Left hindlimb (tissue), 1 donor: ENCODE measurements at regions not wholly inside any gene's neighbourhood (a gene's known extent, or its start where the extent isn't known, plus 50 kb on each side); places are given as distances from the start of the nearest gene placed in this dataset.
"Not testable (repeated sequence)": the region's sequence is repeated elsewhere in the genome, so short reads cannot be mapped to it uniquely, and the experiment has no call there.

Source experiments
- DNase-seq: peaks from one replicate; pipeline ENCODE4 v3.0.0-alpha.2; 2018

DNA sequence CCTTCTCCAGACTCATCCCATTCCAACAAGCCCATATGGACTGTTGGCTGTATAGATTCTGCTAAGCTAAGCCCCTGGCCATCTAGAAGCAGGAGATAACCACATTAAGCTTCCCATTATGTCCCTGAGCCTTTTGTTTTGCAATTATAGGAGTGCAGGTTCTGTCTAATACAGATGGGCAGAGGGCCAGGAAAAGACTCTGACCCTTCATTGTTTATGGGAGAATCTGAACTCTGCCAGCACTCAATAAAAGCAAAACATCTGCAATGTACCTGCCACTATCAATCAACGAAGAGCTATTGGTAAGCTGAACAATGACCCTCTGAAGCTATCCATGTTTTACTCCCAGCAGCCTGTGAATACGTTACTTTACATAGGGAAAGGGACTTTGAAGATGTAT lies 207.3 kb upstream of the CLNK start:
- no peak for DNase-seq

GRCh38 chr4:10889819-10890218 lies 205.3 kb upstream of the CLNK start:
- DNase-seq = no peak

DNA sequence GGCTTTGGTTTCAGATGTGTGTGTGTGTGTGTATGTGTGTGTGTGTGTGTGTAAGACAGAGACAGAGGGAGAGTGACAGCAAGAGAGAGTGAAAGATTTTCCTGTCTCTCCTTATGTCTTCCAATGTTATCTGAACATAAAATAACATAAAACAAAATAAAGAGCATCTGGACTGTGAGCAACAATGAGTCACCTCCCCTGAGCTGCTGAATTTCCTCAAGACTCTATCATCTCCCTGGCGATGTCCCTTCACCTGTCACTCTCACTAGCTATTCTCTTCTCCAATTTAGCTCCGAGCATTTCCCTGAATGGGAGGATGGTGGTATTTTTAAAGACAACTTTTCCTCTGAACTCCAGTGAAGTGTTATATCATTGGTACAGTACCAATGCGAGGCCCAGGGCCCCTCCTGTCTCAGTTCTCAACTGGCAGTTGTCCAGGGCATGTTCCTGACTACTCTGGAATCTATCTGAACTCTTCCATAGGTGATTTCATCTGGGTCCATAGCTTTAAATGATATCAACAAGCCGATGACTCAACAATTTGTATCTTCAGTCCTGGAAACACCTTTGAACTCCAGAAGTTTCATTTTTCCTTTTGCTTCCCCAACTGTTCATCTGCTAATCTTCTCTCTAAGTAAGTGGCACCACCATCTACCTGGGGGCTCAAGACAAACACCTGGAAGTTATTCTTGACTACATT lies 195.0 kb upstream of the CLNK start:
- no peak for DNase-seq

- DNase-seq = no peak
Measured at GRCh38 chr4:10878861-10879260, 194.3 kb upstream of the CLNK start.

DNA sequence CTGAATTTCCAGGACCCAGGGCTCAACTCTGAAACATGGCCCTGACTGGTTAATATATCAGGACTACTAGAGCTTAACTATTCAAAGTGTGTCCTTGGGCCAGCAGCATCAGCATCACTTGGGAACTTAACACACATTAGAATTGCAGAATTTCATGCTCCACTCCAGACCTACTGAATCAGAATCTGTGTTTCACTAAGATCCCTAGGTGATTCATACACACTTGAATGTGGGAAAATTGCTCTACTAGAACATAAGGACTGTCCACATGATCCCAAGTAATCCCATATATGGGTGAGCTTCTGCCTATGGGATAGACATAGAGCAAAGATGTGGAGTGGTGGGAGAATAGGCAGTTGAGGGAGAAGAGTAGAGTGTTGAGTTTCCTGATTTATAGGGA lies 192.5 kb upstream of the CLNK start:
- no peak for DNase-seq

- no peak for DNase-seq
Measured at GRCh38 chr4:10875144-10875799, 190.7 kb upstream of the CLNK start.

DNA sequence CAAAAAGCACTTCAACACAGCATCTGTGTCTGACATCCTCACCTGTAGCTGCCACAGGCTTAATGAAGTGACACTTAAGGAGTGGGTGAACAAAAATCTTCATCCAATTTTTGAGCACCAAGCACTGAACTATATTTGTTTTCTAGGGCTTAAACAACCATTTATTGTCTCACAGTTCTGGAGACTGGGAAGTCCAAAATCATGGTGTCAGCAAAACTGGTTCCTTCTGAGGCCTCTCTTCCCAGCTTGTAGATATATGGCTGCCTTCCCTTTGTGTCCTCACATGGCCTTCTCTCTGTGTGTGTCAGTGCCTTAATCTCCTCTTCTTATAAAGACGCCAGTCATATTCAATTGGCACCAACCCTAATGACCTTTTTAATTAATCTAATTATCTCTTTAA lies 189.2 kb upstream of the CLNK start:
- no peak for DNase-seq

- no peak for DNase-seq
Measured at GRCh38 chr4:10872833-10873517, 188.4 kb upstream of the CLNK start.

DNA sequence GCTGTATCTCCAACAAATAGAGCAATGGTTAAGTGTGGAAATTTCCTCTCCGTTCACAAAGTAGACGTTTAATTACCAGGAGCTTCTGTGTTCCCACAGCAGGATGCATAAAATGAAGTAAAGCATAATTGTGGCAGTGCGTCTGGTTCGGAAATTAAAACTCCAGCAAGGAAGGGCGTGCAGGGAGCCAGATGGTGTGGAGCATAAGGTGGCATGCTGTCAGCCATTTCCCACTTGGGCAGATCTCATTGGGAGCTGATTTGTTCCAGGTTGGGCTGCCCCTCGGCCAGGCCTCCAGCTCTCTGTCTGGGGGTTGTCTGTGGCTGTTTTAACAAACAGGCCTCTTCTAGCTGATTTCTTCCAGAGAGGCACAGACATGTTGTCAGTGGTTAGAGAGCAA lies 182.1 kb upstream of the CLNK start:
- no peak for DNase-seq

DNA sequence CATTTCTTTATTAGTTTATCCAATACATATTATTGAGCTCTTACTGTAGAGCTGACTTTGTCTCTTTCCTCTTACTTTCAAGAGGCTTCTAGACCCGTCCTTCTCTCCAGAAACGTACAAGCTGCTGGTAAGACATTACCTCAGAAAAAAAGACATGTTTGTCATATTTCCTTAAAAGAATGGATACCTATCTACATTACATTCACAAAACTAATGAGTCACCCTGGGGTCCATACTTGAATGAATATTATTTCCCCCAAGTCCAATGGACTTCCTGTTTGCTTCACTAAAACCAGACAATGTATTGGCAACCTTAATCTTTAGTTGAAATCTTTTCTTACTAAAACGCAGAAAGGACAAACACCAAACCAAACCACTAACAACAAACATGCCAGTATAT lies 176.5 kb upstream of the CLNK start:
- DNase-seq = no peak

DNA sequence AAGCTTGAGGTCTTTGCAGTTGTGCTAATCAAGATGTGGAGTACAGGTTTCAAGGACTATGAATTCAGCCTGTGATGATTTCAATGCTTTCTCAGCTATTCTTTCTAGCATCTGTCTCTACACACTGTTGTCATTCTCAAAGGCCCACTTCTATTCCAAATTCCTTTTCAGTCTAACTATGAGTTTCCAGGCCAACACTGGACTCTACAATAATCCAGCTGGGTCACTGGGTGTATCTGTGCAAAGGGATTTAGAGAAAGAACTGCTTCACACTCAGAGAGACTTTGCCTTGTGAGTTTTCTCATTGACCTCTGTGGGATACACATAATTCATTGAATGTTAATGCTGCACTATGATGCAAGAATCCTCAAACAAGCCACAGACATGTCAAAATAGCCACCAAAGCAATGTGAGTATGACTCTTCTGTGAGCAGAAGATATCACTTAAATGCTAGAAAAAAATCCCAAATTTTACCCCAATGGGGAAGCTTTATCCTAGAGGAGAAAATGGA lies 171.8 kb upstream of the CLNK start:
- DNase-seq = no peak

DNA sequence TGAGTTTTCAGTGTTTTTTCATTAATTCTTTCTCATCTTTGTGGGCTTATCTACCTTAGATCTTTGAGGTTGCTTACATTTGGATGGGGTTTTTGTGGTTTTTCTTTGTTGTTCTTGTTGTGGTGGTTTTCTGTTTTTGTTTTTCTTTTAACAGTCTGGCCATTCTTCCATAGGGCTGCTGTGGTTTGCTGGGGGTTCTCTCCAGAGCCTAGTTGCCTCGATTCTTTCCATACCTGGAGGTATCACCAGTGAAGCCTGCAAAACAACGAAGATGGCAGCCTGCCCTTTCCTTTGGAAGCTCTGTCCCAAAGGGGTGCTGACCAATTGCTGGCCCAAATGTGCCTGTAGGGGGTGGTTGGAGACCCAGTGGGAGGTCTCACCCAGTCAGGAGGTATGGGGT lies 168.6 kb upstream of the CLNK start:
- no peak for DNase-seq

GRCh38 chr4:10841697-10842096 lies 157.1 kb upstream of the CLNK start:
- DNase-seq = no peak

GRCh38 chr4:10837151-10837550 lies 152.6 kb upstream of the CLNK start:
- no peak for DNase-seq

DNA sequence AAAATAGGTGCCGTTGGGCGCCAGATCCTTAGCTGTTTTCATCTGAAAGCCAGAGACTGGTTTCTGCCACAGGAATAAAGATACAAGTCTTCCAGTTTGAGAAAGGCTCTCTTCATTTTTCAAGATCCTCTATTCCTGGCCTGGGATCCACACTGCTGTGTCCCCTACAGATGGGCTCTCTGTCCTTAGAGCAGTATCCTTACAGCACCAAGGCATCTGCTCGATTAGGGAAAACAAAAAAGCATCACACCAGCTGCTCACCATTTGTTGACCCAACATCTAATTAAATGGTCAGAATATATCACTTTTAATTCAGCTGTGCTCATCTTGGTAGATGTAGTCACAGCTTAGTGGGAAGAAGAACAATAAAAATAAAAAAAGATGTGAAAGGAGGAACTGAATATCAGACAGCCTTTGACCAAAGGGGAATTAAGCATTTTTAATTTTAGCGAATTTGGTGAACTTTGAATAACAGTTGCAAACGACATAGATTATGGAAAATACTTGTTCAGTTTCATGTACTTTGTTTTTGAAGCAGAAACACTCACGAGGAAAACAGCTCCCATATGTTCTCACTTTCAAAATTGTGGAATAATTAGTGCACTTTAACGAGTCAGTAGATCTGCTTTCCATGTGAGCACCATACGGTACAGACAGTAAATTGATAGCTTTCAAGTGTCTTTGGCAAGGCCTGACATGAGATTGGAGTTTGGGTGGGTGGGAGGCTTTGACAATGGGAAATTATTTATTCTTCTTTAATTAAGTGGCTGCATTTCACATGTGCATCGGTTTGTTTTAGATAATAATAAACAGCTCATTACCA lies 148.4 kb upstream of the CLNK start:
- no peak for DNase-seq

GRCh38 chr4:10831727-10832408 lies 147.3 kb upstream of the CLNK start:
- no peak for DNase-seq

DNA sequence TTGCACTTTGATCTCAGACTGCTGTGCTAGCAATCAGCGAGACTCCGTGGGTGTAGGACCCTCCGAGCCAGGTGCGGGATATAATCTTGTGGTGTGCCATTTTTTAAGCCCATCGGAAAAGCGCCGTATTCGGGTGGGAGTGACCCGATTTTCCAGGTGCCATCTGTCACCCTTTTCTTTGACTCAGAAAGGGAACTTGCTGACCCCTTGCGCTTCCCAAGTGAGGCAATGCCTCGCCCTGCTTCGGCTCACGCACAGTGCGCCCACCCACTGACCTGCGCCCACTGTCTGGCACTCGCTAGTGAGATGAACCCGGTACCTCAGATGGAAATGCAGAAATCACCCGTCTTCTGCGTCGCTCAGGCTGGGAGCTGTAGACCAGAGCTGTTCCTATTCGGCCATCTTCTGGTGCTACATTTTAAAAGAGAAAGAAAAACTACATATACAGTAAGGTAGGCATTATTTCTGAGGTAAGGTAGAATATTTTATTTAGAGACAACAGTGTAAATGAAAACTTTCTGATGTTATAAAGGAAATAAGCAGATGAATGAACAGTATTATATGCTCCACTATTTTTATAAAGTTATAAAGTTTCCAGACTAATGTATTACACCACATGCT lies 144.5 kb upstream of the CLNK start:
- DNase-seq = not testable (repeated sequence)

DNA sequence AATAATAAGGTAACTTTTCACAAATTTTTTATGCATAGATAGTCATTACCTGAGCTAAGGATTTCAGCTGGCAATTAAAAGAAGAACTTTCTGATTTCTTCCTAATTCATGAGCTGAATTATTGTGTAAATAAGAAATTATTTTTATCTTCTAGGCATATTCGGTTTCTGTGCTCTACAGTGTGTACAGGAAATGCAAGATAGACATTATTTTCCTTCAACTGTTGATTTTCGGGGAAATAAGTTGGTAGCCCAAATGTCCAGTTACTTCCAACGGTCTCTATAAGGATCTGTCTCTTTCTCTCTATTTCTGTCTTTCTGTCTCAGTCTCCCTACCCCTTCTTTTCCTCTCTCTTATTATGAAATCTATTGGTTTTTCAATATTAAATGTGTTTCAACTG lies 137.3 kb upstream of the CLNK start:
- DNase-seq = no peak

DNA sequence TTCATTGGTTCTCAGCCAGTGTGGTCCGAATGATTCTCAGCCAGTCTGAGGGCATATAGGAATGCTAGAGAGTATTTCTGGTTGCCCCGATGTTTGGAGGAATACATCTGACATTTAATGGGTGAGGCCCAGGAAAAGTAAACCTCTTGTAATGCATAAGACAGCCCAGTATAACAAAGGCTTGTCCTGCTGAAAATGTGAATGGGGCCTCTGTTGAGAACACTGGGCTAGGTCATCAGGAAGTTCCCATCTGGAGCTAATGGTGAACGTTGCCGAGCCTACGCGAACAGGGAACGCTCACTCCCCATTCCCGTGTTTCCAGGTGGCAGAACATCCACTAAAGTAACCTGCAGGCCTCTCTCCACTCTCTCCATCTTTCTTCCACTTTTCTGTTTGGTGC lies 132.0 kb upstream of the CLNK start:
- DNase-seq = no peak

DNA sequence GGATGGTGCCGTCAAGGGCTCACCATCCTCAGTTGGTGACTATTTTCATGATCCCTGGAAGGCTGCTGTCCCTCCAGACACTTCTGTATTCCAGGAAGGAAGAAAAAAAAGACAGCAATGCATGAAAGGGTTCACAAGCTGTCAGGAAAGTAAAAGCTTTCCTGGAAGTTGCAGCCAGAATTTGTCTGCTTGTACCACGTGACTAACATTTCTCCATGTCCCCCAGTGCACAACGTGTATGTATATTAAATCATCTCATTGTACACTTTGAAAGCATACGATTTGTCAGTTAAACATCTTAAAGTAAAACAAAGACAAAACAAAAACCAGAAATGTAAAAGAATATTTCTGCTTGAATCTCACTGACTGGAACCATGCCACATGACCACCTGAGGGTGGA lies 127.4 kb upstream of the CLNK start:
- no peak for DNase-seq

GRCh38 chr4:10810411-10810810 lies 125.8 kb upstream of the CLNK start:
- DNase-seq = no peak

- no peak for DNase-seq
Measured at GRCh38 chr4:10809905-10810304, 125.3 kb upstream of the CLNK start.
